ENCODE measurements at regions not wholly inside any gene's neighbourhood (a gene's known extent, or its start where the extent isn't known, plus 50 kb on each side); places are given as distances from the start of the nearest gene placed in this dataset.

DNA sequence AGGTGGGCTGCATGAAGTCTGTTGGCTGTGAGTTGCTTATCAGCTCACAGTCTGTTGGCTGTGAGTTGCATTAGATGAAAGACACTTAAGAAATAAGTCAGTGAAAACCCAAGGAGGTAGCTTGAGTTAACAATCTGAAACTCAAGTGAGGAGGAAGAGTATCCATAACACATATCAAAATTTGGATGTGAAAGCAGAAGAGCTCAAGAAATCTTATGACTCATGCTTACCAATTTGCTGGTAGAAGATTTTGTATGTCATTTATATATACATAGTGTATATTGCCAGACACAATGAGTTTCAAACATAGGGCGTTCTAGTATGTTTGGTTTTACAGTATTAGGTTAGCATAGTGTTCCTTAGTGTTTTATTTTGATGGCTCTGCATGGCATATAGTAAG lies 107.4 kb downstream of the DDIT4L start:
- no peak for DNase-seq
- ChIA-PET CTCF (interaction anchor here (1.3 to 1.4 kb wide), 2 partner anchors 10 to 19 kb away, joined by 4 read pairs; no protein-coding TSS in a partner anchor), POLR2A (no interaction called here)
- Mint-ChIP-seq H3K4me3 (no peak overlapping the region), H3K4me1 (ENCODE audit: low read depth) (no peaks in the 10 kb centered on the region), H3K9me3 (no peaks in the 10 kb centered on the region), H3K27me3 (no peaks in the 10 kb centered on the region), H3K36me3 (ENCODE audit: low read depth) (no peaks in the 10 kb centered on the region), H3K27ac (no peak overlapping the region)
- no peaks in the 10 kb centered on the region for H3K9me3 ChIP-seq (ENCODE audit: control insufficient read depth in 1 of 2, insufficient read depth in 1 of 2, low read length in 2 of 2)
- TF ChIP-seq, protein P1, sequence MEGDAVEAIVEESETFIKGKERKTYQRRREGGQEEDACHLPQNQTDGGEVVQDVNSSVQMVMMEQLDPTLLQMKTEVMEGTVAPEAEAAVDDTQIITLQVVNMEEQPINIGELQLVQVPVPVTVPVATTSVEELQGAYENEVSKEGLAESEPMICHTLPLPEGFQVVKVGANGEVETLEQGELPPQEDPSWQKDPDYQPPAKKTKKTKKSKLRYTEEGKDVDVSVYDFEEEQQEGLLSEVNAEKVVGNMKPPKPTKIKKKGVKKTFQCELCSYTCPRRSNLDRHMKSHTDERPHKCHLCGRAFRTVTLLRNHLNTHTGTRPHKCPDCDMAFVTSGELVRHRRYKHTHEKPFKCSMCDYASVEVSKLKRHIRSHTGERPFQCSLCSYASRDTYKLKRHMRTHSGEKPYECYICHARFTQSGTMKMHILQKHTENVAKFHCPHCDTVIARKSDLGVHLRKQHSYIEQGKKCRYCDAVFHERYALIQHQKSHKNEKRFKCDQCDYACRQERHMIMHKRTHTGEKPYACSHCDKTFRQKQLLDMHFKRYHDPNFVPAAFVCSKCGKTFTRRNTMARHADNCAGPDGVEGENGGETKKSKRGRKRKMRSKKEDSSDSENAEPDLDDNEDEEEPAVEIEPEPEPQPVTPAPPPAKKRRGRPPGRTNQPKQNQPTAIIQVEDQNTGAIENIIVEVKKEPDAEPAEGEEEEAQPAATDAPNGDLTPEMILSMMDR (IDR thresholded peaks at IDR 0.05) = no peak
- no peaks in the 10 kb centered on the region for H3K36me3 ChIP-seq (ENCODE audit: insufficient read depth, low read length)
- H3K27ac ChIP-seq (ENCODE audit: low read depth in 1 of 2, low read length in 2 of 2) = no peak overlapping the region
- no peak overlapping the region for H3K4me3 ChIP-seq (ENCODE audit: low read length)
- no peaks in the 10 kb centered on the region for H3K4me1 ChIP-seq (ENCODE audit: insufficient read depth, low read length)
- ATAC-seq (ENCODE audit: poor library complexity) = no peak
- H3K27me3 ChIP-seq (ENCODE audit: control insufficient read depth in 1 of 2, insufficient read depth in 2 of 2, low read length in 2 of 2) = no peaks in the 10 kb centered on the region
- intact Hi-C loops (cut with DNase I, micrococcal nuclease) = no loop called here

DNA sequence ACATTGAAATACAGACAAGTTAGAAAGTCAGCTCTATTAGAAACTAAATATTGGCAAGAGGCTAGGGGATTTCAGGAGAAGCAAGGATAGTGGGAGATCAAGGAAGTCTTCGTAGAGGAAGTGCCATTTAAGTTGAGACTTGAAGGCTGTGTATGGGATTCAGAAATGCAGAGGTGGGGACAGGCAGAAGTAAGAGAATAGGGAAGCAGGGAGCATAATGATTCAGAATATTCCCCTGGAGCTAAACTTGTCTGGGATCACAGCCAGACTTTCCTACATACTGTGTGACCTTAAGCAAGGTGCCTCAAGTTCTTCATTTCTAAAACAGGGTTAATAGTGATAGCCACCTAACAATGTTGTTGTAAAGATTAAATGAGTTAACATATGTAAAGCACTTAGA lies 108.8 kb downstream of the DDIT4L start:
- H3K27ac ChIP-seq (ENCODE audit: low read depth in 1 of 2, low read length in 2 of 2) = no peak overlapping the region
- TF ChIP-seq, protein P1 (IDR thresholded peaks at IDR 0.05) = no peak
- H3K36me3 Mint-ChIP-seq (ENCODE audit: low read depth) = no peaks in the 10 kb centered on the region
- no peaks in the 10 kb centered on the region for H3K36me3 ChIP-seq (ENCODE audit: insufficient read depth, low read length)
- ATAC-seq (ENCODE audit: poor library complexity) (no peak), DNase-seq (no peak)
- H3K27me3 Mint-ChIP-seq = no peaks in the 10 kb centered on the region
- intact Hi-C loops (cut with DNase I, micrococcal nuclease) = no loop called here
- ChIA-PET POLR2A (interaction anchor here (0.7 kb wide), 1 partner anchor 13 kb away, joined by 3 read pairs; no protein-coding TSS in a partner anchor), CTCF (interaction anchor here (1.0 kb wide), 1 partner anchor 12 kb away, joined by 4 read pairs; no protein-coding TSS in a partner anchor)
- no peak overlapping the region for H3K27ac Mint-ChIP-seq
- H3K4me3 ChIP-seq (ENCODE audit: low read length) = no peak overlapping the region
- no peaks in the 10 kb centered on the region for H3K9me3 ChIP-seq (ENCODE audit: control insufficient read depth in 1 of 2, insufficient read depth in 1 of 2, low read length in 2 of 2)
- no peaks in the 10 kb centered on the region for H3K27me3 ChIP-seq (ENCODE audit: control insufficient read depth in 1 of 2, insufficient read depth in 2 of 2, low read length in 2 of 2)
- H3K9me3 Mint-ChIP-seq = no peaks in the 10 kb centered on the region
- no peaks in the 10 kb centered on the region for H3K4me1 Mint-ChIP-seq (ENCODE audit: low read depth)
- no peak overlapping the region for H3K4me3 Mint-ChIP-seq
- H3K4me1 ChIP-seq (ENCODE audit: insufficient read depth, low read length) = no peaks in the 10 kb centered on the region

GRCh38 chr4:100079264-100079663 lies 111.0 kb downstream of the DDIT4L start:
- TF ChIP-seq, protein P1 (IDR thresholded peaks at IDR 0.05) = no peak
- DNase-seq (peak in 3 of 14 experiments; percentile 16 to 44 (median 24)), ATAC-seq (ENCODE audit: poor library complexity) (no peak)
- Histone ChIP-seq H3K9me3 (ENCODE audit: control insufficient read depth in 1 of 2, insufficient read depth in 1 of 2, low read length in 2 of 2) (no peaks in the 10 kb centered on the region), H3K36me3 (ENCODE audit: insufficient read depth, low read length) (no peaks in the 10 kb centered on the region), H3K27ac (ENCODE audit: low read depth in 1 of 2, low read length in 2 of 2) (no peak overlapping the region), H3K4me1 (ENCODE audit: insufficient read depth, low read length) (no peaks in the 10 kb centered on the region), H3K27me3 (ENCODE audit: control insufficient read depth in 1 of 2, insufficient read depth in 2 of 2, low read length in 2 of 2) (no peaks in the 10 kb centered on the region), H3K4me3 (ENCODE audit: low read length) (no peak overlapping the region)
- Mint-ChIP-seq H3K27ac (no peak overlapping the region), H3K36me3 (ENCODE audit: low read depth) (no peaks in the 10 kb centered on the region), H3K9me3 (no peaks in the 10 kb centered on the region), H3K4me1 (ENCODE audit: low read depth) (no peaks in the 10 kb centered on the region), H3K27me3 (peaks cover 4% of the 10 kb centered on the region), H3K4me3 (no peak overlapping the region)
- POLR2A ChIA-PET = no interaction called here
- intact Hi-C loops (cut with DNase I, micrococcal nuclease) = no loop called here
- CTCF ChIA-PET = no interaction called here
